HG02885 (cell line): ENCODE measurements at regions not wholly inside any gene's neighbourhood (a gene's known extent, or its start where the extent isn't known, plus 50 kb on each side); places are given as distances from the start of the nearest gene placed in this dataset.
"Not testable (repeated sequence)": the region's sequence is repeated elsewhere in the genome, so short reads cannot be mapped to it uniquely, and the experiment has no call there.

Experiments
- ATAC-seq: cut with Tn5 transposase; IDR thresholded peaks from one replicate; pipeline ENCODE4 v1.9.1; 2021; ENCODE audit warnings: mild to moderate bottlenecking; ENCODE audit not compliant: unreplicated experiment, poor library complexity

- no peak for ATAC-seq
These were observed 224.8 kb upstream of the CHORDC1 start for GRCh38 chr11:90447618-90448017.

- no peak for ATAC-seq
These were observed 223.4 kb upstream of the CHORDC1 start for GRCh38 chr11:90446207-90446606.

GRCh38 chr11:90438069-90438468 lies 215.2 kb upstream of the CHORDC1 start:
- no peak for ATAC-seq

DNA sequence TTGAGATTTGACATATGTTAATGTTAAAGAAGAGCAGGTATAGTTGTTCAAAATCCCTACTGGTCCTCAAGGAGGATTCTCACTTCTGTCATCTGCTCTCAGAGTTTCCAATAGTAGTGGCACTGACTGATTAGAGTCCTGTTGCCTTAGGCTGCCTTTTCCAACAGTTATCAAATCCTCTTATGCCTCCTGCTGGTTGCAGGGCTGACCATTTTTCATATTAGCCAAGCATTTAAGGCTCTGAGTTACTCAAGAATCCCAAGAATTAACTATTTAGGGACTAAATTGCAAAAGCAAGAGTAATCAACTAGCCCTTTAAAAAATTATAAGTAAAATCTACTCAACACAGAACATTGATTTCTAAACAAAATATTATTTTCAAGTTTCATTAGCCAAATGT lies 212.0 kb upstream of the CHORDC1 start:
- ATAC-seq: no peak

DNA sequence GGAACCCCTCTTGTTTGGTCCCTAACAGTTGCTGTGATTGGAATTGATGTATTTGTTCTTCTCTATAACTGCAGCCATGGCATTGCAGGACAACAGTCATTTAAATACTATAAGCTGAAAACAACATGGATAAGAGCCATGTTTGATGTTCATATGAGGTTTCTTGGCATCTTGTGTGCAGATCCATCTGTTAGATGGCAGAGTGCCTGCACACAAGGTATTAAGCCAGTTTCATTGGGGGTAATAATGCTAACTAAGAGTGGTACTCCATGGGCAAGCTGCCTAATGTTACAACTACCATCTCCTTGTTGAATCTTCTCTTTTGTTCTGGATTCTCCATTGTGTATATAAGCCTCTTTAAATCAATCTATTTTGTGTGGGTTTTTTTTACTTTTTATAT lies 206.0 kb upstream of the CHORDC1 start:
- ATAC-seq: no peak

DNA sequence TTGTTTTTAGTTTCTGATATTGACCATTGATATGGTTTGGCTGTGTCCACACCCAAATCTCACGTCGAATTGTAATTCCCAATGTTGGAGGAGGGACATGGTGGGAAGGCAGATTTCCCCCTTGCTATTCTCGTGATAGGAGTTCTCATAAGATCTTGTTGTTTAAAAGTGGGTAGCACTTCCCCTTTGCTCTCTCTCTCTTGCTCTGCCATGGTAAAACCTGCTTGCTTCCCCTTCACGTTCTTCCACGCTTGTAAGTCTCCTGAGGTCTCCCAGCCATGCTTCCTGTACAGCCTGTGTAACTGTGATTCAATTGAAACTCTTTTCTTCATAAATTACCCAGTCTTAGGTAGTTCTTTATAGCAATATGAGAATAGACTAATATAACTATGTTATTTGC lies 203.6 kb upstream of the CHORDC1 start:
- no peak for ATAC-seq

DNA sequence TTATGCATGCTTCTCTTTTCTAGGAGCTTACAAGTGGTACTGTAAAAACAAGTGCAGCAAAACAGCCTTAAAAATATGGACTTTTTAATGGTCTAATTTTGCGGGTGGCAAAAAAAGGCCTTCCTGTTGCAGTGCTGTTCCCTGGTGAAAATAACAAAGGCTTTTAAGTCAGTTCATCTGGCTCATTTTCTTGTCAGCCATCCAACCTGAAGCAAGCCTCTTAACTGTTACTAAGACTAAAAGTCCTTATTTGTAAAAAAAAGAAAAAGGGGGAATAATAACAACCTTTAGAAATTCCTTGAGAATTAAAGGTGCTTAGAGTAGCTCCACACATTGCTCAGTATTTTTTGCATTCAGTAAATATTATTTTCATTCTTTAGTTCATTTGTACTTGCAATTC lies 200.5 kb upstream of the CHORDC1 start:
- ATAC-seq: no peak

DNA sequence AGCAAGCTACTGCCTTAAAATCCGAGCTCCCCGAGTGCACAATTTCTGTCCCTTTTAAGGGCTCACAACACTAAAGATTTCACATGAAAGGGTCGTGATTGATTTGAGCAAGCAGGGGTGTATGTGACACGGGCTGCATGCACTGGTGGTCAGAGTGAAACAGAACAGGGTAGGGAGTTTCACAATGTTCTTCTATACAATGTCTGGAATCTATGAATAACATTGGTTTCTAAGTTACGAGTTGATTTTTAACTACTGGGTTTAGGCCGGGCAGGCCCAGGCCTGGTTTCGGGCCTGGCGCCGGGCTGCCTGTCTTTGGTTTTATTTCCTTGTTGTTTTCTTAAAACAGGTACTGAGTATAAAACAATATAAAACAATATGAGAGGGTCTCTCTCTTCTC lies 199.9 kb upstream of the CHORDC1 start:
- ATAC-seq: not testable (repeated sequence)

- no peak for ATAC-seq
These were observed 191.4 kb upstream of the CHORDC1 start for GRCh38 chr11:90414221-90414620.

DNA sequence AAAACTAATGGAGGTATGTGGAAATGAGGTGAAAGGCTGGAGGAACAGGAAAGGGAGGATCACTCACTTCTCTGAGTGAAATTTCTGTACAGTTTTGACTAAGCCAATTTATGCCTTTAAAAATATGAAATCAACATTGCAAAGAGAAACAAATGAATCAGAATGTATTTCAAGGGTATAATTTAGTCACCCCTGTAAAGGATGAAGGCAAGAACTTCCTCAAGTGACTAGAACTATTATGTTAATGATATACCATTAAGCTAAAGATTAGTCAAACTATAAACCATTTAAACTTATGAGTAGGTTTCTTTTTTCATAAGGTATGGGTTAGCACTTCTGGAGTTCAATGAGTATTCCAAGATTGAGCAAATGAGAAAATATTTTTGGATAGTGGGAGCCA lies 184.5 kb upstream of the CHORDC1 start:
- no peak for ATAC-seq

- no peak for ATAC-seq
These were observed 169.8 kb upstream of the CHORDC1 start for GRCh38 chr11:90392692-90393091.

GRCh38 chr11:90391756-90392155 lies 168.9 kb upstream of the CHORDC1 start:
- ATAC-seq: no peak

- ATAC-seq: no peak
These were observed 157.4 kb upstream of the CHORDC1 start for GRCh38 chr11:90380206-90380605.

- ATAC-seq: no peak
These were observed 151.1 kb upstream of the CHORDC1 start for GRCh38 chr11:90373971-90374370.

DNA sequence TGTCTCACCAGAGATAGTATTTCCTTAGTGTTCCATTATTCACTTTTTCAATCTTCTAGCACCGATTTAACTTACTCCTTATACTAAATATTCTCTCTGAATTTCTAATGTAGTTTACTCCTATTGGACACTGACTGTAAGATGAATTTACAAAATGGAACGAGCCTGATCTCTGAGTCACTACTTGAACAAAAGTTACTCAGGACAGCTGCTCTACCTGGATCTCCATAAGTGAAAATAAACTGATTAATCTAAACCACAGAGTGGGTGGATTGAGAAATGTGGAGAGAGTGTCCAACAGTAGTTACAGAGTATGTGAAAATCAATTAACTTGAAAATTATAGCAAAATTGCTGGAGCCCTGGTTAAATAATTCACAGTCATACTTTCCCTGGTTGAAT lies 141.7 kb upstream of the CHORDC1 start:
- no peak for ATAC-seq

DNA sequence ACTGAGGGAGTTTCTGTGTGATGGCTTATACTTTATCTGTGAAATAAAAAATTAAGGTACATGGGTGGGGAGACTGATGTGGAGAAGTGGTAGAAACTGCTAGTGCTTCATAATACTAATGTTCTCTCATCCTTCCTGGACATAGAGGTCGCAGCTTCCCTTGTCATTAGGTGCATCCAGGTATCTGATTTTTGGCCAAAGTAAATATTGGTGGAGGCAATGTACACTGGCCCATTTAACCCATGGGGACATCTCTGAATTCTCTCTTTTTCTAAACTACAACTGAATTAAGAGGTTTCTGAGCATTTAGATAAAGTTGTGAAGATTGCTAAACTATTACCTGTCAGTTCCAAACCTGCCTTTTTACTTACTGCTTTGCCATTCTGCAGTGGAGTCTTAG lies 140.9 kb upstream of the CHORDC1 start:
- ATAC-seq: no peak

- no peak for ATAC-seq
These were observed 132.4 kb upstream of the CHORDC1 start for GRCh38 chr11:90355200-90355599.

GRCh38 chr11:90349731-90350130 lies 126.9 kb upstream of the CHORDC1 start:
- ATAC-seq: no peak

DNA sequence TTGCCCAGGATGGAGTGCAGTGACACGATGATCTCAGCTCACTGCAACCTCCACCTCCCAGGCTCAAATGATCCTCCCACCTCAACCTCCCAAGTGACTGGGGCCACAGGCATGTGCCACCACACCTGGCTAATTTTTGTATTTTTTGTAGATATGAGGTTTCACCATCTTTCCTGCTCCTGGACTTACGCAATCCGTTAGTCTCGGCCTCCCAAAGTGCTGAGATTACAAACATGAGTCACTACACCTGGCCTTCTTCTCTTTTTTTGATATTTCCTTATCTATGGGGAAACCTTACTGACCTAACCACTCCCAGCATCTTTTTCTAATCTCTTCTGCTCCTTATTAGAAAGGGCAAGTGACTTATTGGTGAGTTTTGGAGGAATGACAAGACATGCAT lies 121.7 kb upstream of the CHORDC1 start:
- no peak for ATAC-seq

- no peak for ATAC-seq
These were observed 120.8 kb upstream of the CHORDC1 start for GRCh38 chr11:90343673-90344072.

DNA sequence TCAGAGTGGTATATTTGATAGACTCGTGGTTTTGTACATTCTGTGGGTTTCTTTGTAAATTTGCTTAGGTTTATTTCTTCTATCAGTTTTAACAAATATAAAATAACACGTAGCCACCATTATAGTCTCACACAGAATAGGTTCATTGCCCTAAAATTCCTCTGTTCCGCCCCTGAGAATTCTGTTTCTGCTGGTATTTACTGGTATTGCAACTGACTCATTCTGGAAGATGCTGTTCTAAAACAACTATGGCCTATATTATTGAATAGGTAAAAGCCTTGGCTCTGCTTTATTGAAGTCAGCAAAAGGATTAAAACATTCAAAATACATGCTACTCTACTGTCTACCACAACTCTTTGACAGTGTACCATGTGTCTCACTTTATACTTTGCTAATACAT lies 119.1 kb upstream of the CHORDC1 start:
- no peak for ATAC-seq

DNA sequence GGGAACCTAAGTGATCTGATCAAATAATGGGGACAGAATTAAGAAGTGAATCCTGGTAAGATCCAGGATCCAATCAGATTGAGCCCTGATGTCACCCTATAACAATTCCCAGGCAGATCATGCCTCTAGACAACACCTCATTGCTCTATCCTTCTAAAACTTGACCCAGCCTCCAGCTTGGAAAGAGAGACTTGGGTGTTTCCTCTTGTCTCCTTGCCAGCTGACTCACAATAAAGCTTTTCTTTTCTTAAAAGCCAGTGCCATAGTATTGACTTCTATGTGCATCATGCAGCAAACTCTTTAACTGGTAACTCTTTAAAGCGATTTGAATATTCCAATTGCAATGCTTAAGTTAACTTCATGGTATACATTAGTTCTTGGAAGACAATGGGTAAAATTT lies 109.6 kb upstream of the CHORDC1 start:
- no peak for ATAC-seq

- ATAC-seq: no peak
These were observed 107.8 kb upstream of the CHORDC1 start for GRCh38 chr11:90330632-90331031.
